ENCODE measurements at regions not wholly inside any gene's neighbourhood (a gene's known extent, or its start where the extent isn't known, plus 50 kb on each side); places are given as distances from the start of the nearest gene placed in this dataset.
A peak's percentile ranks its signal among the peaks of the same experiment; 100 is the strongest.
"Not testable (repeated sequence)": the region's sequence is repeated elsewhere in the genome, so short reads cannot be mapped to it uniquely, and the experiment has no call there.

DNA sequence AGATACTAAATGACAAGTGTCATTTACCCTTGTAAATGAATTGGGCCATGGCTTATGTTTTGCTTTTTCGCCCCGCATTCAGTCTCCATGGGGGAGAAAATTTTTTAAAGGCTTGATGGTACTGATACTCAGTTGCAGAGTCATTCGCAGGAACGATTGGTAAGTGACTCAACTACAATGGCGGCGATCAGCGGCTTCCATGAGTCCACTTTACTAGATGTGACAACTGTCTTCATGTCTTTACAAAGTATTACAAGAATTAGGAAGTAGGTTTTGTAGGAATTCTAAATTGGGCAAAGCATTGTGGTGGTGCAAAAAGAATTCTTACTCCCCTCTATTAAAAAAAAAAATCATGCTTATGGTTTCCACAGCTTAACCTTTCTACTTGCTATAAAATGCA lies 108.8 kb upstream of the ZEB1 start:
- no peak overlapping the region for H3K27ac ChIP-seq (ENCODE audit: low read depth, low read length)
- WGBS, 3 donors: 94 to 98% (median 98%) methylated on average over 7 of the region's 7 CpGs

DNA sequence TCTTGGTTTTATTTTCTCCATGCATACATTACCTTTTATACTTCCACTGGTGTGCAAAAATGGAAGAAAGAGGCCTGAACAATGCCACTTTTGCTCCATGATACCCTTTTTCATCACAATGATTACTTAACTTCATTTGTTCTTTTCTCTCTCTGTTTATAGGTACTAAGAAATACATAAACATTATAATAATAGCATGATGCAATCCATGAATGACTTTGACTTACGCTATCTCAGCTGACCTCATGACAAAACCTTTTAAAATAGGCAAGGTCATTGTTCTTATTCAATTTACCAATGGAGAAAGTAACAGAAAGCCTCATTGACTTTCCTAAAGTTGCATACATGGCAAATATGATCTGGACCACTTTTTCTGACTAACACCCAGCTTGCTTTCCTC lies 105.1 kb upstream of the ZEB1 start:
- 87 to 100% (median 97%) methylated on average over 1 of the region's 1 CpG for WGBS, 3 donors
- H3K27ac ChIP-seq (ENCODE audit: low read depth, low read length): no peak overlapping the region

DNA sequence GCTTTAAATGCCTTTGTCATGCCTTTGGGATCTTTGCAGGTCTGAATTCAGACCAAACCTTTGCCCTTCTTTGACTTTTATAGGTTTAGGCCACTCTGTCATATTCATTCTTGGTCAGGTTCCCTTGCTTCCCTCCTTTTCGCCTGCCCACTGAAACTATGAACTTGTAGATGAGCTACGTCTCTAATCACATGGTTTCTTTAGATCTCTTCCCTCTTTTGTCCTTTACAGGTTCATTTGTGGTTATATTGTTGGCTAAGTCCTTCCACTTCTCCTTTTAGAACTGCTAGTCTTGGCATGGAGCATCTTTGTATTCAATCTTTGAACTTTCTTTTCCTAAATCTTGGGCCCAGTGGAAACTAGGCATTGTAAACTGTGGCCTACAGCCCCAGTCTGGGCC lies 104.0 kb upstream of the ZEB1 start:
- no peak overlapping the region for H3K27ac ChIP-seq (ENCODE audit: low read depth, low read length)
- WGBS, 3 donors: 63 to 92% (median 65%) methylated on average over 2 of the region's 2 CpGs

DNA sequence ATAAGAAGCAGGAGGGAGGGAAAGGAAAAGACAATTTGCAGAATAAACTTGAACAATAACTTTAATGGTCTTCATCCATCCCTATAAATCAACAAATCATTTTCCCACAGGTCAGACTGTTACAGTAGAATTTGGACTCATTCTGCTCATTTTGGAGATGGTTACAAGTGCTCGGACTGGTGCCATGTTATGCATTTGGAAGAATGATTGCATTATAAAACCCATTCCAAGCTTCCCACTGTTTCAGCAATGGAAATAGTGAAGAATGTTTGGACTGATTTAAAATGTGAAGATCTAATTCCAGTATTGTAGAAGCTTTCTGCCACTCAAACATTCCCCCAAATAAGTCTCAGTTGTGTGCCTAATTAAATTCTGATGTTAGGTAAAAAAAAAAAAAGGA lies 99.7 kb upstream of the ZEB1 start:
- WGBS, 3 donors: 69 to 84% (median 83%) methylated on average over 1 of the region's 1 CpG
- no peak overlapping the region for H3K27ac ChIP-seq (ENCODE audit: low read depth, low read length)

DNA sequence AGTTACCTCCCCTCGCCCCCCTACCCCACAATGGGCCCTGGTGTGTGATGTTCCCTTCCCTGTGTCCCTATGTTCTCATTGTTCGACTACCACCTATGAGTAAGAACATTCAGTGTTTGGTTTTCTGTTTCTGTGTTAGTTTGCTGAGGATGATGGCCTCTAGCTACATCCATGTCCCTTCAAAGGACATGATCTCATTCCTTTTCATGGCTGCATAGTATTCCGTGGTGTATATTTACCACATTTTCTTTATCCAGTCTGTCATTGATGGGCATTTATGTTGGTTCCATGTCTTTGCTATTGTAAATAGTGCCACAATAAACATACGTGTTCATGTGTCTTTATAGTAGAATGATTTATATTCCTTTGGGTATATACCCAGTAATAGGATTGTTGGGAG lies 90.2 kb upstream of the ZEB1 start:
- not testable (repeated sequence) for H3K27ac ChIP-seq (ENCODE audit: low read depth, low read length)
- WGBS, 3 donors: 84 to 94% (median 93%) methylated on average over 4 of the region's 4 CpGs

DNA sequence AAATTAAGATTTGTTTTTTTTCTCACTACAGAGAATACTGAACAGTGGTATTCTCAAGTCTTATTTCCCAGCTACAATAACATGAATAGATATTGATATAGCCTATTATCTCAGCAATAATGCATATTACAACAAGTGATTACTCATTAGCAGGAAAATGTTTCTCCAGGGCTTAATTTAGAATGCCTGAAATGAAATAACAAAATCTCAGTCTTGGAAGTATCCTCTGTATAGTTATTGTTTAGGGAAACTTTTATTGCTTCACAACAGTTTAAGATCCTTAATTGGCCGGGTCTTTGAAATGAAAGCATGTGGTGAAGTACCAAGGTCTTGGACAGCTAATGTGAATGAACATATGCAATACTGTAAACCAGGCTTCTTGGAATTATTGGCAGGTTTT lies 79.1 kb upstream of the ZEB1 start:
- no peak overlapping the region for H3K27ac ChIP-seq (ENCODE audit: low read depth, low read length)
- WGBS, 3 donors: 79 to 92% (median 89%) methylated on average over 1 of the region's 1 CpG

DNA sequence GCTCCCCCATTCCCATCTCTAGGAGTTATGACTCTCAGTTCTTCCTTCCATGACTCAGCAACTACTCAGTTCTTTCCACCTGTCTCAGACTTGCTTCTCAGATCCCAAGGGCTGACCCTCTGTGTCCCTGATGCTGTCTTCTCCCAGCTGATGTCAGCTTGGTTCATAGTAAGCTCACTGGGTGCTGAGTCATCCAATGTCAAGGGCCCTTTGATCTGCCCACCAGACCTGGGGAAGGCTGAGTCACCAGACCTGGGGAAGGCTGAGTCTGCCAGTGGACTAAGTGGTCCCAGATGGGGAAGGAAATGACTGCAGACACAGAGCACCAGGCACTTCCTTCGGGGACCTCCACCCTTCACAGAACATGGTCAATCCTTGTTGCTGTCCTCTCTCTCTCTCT lies 76.1 kb upstream of the ZEB1 start:
- 24 to 46% (median 44%) methylated on average over 1 of the region's 1 CpG for WGBS, 3 donors
- H3K27ac ChIP-seq (ENCODE audit: low read depth, low read length): no peak overlapping the region

DNA sequence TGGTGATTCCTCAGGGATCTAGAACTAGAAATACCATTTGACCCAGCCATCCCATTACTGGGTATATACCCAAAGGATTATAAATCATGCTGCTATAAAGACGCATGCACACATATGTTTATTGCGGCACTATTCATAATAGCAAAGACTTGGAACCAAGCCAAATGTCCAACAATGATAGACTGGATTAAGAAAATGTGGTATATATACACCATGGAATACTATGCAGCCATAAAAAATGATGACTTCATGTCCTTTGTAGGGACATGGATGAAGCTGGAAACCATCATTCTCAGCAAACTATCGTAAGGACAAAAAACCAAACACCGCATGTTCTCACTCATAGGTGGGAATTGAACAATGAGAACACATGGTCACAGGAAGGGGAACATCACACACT lies 67.9 kb upstream of the ZEB1 start:
- 94 to 97% (median 95%) methylated on average over 4 of the region's 4 CpGs for WGBS, 3 donors
- H3K27ac ChIP-seq (ENCODE audit: low read depth, low read length): not testable (repeated sequence)

DNA sequence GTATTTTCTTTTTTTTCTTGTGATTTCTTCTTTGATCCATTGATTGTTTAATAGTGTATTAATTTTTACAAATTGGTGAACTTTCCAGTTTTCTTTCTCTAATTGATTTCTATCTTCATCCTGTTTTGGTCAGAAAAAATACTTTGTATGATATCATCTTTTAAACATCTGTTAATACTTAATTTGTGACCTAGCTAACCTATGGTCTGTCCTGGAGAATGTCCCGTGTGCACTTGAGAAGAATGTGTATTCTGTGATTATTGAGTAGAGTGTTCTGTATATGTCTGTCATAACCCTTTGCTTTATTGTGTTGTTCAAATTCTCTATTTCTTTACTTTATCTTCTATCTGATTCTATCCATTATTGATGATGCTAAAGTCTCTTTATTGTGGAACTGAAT lies 65.8 kb upstream of the ZEB1 start:
- H3K27ac ChIP-seq (ENCODE audit: low read depth, low read length): no peak overlapping the region
- WGBS, 3 donors: 19 to 68% (median 64%) methylated on average over 1 of the region's 1 CpG

DNA sequence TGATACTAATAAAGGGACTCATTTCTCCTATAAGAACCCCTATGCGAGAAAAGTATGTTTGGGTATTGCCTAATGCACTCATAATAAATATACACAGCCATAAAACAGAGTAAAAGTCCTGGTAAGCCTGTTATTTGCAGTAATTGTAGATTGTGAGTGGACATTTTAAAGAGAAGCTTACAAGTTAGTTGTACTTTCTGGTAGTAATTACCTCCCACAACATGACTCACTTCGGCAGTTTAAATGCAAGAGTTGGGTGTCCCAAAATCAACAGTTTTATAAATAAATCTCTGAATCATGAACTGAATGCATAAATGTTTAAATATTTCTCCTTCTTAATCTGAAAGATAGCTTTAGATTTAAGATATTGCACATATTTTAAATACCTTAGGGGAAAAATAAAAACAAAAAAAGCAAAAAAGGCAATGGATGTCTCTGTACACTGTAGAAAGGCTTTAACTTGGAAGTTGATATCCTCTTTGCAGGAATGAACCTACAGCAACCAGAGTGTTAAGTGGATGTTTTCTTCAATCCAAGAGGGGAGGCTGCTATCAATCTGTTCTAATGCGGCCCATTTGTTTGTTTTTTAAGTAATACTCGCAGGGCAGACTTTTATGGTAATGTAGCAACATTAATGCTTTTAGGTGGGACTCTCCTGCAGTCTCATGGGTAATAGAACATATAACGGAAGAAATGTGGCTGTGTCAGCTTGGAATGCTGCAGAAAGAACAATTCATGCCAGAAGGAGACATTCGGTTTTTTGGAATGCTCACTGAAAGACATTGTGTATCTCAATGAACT lies 57.3 kb upstream of the ZEB1 start:
- no peak overlapping the region for H3K27ac ChIP-seq (ENCODE audit: low read depth, low read length)
- 52 to 61% (median 60%) methylated on average over 6 of the region's 6 CpGs for WGBS, 3 donors

DNA sequence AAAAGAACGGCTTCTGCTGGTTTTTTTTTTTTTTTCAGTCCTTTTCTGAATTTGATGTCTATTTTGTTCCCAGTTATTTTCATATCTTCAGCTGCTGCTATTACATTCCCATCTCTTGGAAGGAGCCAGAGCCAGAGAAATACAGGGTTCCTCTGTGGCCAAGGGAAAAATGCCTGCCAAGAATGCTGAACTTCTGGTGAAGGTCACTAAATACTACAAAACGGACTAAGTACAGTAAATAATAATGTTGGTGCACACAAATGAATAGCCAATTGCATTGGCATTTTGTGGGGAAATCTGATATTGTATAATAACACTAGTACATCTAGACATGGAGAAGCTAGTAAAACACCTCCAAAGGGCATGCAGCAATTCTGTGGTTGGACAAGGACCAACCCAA lies 56.3 kb upstream of the ZEB1 start:
- WGBS, 3 donors: 48 to 57% (median 53%) methylated on average over 2 of the region's 2 CpGs

DNA sequence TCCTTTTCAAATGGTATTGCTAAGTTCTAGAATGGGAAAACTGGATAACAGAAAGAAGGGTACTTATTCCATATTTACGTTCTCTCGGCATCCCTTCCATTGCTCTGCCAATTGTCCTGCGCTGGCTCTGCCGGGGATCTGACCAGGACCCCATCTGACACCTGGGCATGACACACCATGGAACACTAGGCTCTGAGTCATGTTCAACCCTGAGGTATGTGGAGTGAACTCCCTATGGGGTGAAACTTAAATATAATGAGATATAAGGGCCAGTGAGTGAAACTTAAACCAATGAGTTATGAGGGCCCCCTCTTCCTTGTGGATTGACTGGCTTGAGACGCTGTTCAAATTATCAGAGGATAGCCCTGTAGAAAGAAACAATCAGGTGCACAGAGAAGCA lies 55.1 kb upstream of the ZEB1 start:
- WGBS, 3 donors: 89 to 99% (median 99%) methylated on average over 5 of the region's 5 CpGs
- no peak overlapping the region for H3K27ac ChIP-seq (ENCODE audit: low read depth, low read length)

More for the DNA sequence above, 56.3 kb upstream of the ZEB1 start:
- no peak overlapping the region for H3K27ac ChIP-seq (ENCODE audit: low read depth, low read length)

DNA sequence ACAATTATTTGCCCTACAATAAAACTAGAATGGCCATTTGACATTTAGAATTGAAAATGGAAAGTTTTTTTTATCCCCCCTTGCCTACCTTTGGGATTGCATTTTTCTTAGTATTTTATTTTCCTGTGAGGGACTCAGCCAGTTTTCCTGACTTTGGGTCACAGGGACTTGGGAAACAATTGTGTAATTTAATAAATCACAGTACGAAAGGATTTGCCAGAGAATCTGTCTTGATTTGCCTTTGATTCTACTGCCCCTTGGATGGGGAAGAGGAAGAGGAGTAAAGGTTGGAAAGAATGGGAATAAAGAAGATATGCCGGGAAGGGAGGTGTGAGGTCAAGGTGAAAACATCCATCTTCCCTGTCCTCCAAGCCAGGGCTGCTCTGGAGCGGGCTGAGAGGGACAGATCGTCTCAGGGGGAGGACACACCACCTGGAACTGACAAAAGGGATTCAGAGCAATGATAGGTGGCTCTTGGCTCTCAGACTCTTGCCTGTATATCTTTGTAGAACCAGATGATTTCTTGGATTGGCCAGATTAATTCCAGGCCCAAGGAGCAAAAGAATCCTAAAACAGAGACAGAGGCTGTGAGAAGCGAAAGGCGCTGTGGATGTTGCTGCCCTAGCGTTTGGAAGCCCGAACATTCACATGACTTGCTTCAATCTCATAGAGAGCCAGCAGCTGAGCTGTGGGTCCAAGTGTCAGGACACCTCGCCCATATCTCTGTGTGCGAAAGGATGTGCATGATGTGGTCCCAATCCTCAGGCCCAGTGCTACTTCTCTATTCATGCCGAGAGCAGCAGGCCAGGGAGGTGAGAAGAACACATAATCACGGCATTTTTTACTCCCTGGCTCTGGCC lies 50.3 kb upstream of the ZEB1 start:
- H3K27ac ChIP-seq (ENCODE audit: low read depth, low read length): peak overlapping the region; percentile 15
- WGBS, 3 donors: 68 to 73% (median 69%) methylated on average over 12 of the region's 12 CpGs

Measured in adipose tissue (tissue), 3 donors.